Natural killer cell treated with Interleukin-12 subunit alpha and Interleukin-12 subunit beta and Interleukin-15 and Interleukin-18, amount 100 ng/mL, for 72 hours (primary cell): ENCODE measurements at regions not wholly inside any gene's neighbourhood (a gene's known extent, or its start where the extent isn't known, plus 50 kb on each side); places are given as distances from the start of the nearest gene placed in this dataset.

Source experiments
- ATAC-seq, 2 donors: fragments of 150-1000 bp; cut with Tn5 transposase in 1 of 2; sonication (Bioruptor Pico), chemical (Tn5 transposase) in 1 of 2; 2 replicates each; pipeline ENCODE4 v1.10.0; 2021
- DNase-seq: peaks from one replicate; pipeline ENCODE4 v3.0.0; 2022; ENCODE audit warnings: low spot score
- H3K27ac Mint-ChIP-seq, 2 donors: 1 replicate in 1 of 2; 2 replicates in 1 of 2; pipeline ENCODE4 v1.8.0; 2022; ENCODE audit warnings: mixed read lengths in 2 of 2, mild to moderate bottlenecking in 1 of 2, moderate library complexity in 1 of 2
- H3K27me3 Mint-ChIP-seq, 2 donors: 1 replicate in 1 of 2; 2 replicates in 1 of 2; pipeline ENCODE4 v1.8.0; 2022; ENCODE audit warnings: mixed read lengths in 2 of 2
- H3K36me3 Mint-ChIP-seq: one replicate; pipeline ENCODE4 v1.8.0; 2022; ENCODE audit warnings: mixed read lengths
- H3K4me1 Mint-ChIP-seq, 2 donors: 1 replicate in 1 of 2; 2 replicates in 1 of 2; pipeline ENCODE4 v1.8.0; 2022; ENCODE audit warnings: low read depth in 2 of 2, mixed read lengths in 2 of 2, mild to moderate bottlenecking in 1 of 2
- H3K4me3 Mint-ChIP-seq: one replicate; pipeline ENCODE4 v1.8.0; 2022; ENCODE audit warnings: mixed read lengths
- H3K9me3 Mint-ChIP-seq: 2 replicates; pipeline ENCODE4 v1.8.0; 2022; ENCODE audit warnings: mixed read lengths

DNA sequence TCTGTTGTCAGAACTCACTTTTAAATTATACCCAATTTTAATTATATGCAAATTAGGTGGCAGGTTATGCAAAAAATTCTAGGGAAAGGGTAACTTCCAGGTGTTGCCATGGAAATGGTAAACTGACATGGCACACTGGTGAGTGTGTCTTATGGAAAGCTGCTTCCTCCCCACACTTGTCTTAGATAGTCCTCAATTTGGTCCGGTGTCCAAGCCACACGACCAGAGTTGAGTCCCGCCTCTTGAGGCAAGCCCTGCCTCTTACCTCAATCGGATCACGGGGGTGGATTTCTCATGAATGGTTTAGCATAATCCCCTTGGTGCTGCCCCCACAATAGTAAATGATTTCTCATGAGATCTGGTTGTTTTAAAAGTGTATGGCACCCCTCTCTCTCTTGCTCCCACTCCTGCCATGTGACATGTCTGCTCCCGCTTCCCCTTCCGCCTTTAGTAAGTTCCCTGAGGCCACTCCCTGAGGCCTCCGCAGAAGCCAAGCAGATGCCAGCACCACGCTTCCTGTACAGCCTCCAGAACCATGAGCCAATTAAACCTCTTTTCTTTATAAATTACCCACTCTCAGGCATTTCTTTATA is 74.9 kb downstream of the MATN1 start:
- no peak for DNase-seq
- H3K9me3 Mint-ChIP-seq: no peaks in the 10 kb centered on the region
- no peak overlapping the region for H3K27ac Mint-ChIP-seq
- no peak overlapping the region for H3K4me3 Mint-ChIP-seq
- ATAC-seq: no peak
- H3K36me3 Mint-ChIP-seq: no peaks in the 10 kb centered on the region
- no peaks in the 10 kb centered on the region for H3K4me1 Mint-ChIP-seq
- peaks cover 34 to 48% of the 10 kb centered on the region in 2 donors for H3K27me3 Mint-ChIP-seq

DNA sequence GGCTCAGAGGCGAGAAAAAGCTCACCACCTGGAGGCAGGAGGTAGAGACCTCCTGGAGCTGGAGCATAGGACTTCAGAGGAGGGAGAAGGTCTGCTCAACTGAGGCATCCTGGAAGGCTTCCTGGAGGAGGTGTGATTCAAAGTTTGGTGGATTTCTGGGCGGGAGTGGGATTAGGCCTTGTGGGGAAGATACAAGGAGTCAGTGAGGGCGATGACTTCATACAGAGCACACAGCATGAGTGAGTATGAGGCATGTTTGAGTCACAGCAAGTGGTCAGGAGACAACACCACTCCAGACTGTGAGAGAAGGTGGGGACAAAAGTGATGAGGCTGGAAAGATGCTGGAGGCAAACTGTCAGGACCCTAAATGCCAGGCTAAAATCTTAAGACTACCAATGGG is 77.6 kb downstream of the MATN1 start:
- Mint-ChIP-seq H3K4me1 (no peaks in the 10 kb centered on the region), H3K27ac (no peak overlapping the region), H3K9me3 (no peaks in the 10 kb centered on the region), H3K4me3 (no peak overlapping the region), H3K36me3 (no peaks in the 10 kb centered on the region), H3K27me3 (peaks cover 36 to 49% of the 10 kb centered on the region in 2 donors)
- DNase-seq (no peak), ATAC-seq (no peak)

DNA sequence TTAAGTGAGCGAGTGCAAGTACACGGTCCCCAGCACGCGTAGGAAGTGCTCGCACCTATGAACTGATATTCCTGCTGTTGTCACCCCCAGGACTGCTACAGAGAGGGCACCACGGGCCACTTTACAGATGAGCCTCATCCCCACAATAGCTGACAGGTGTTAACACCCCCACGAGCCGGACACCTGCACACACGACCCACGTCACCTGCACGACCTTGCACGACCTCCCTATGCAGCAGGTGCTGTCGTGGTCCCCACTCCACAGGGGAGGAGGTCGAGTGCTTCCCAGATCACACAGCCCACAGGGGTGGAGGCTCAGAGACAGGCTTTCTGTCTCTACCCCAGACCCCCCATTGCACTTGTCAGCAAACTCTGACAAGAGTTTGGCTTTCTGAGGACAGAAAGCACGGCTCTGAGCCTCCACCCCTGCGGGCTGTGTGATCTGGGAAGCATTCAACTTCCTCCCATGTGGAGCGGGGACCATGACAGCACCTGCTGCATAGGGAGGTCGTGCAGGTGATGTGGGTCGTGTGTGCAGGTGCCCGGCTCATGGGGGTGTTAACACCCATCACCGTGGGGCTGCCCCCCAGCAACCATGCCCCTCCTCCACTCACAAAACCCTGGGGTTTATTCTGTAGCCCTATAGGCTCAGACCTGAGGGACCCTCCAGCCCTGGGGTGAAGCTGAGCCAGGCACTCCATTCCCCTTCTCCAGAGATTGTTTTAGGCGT is 80.8 kb downstream of the MATN1 start:
- H3K27ac Mint-ChIP-seq: no peak overlapping the region
- no peaks in the 10 kb centered on the region for H3K36me3 Mint-ChIP-seq
- H3K4me1 Mint-ChIP-seq: no peaks in the 10 kb centered on the region
- peaks cover 20 to 25% of the 10 kb centered on the region in 2 donors for H3K27me3 Mint-ChIP-seq
- no peaks in the 10 kb centered on the region for H3K9me3 Mint-ChIP-seq
- ATAC-seq (no peak), DNase-seq (no peak)
- H3K4me3 Mint-ChIP-seq: no peak overlapping the region

DNA sequence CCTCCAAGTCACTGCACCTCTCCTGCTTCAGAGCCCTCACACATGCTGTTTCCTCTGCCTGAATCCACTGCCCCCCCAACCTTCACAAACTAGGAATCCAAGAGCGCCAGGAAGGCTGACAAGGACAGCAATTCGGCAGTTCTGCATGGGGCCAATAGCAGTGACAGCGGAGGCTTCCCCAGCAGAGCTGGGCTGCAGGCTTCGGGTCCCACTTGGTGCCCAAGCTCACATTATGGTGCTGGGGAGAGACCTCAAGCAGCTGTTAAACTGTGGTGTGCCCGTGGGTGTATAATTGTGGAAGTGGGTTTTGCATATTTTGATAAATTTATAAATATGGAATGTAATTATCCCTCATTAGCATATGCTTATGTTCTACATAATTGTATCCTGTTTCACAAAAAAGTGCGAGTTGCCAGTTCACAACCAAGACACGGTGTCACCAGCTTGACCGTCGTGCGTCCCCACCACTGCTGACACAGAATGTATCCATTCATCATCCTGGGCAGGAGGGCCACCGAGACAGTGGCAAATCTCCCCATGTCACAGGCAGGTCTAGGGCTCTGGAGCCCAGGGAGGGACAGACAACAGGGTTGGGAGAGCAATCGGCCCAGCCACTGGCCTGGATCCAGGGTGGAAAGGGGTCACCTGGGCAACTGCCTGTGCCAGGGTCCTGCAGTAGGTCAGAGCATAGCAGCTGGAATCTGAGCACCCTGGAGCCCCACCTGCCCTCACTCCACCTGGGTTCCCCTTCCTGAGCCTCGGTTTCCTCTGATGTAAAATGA is 81.6 kb downstream of the MATN1 start:
- Mint-ChIP-seq H3K27ac (no peak overlapping the region), H3K36me3 (no peaks in the 10 kb centered on the region), H3K27me3 (peaks cover 20 to 25% of the 10 kb centered on the region in 2 donors), H3K4me3 (no peak overlapping the region), H3K4me1 (no peaks in the 10 kb centered on the region), H3K9me3 (no peaks in the 10 kb centered on the region)
- no peak for DNase-seq
- no peak for ATAC-seq

DNA sequence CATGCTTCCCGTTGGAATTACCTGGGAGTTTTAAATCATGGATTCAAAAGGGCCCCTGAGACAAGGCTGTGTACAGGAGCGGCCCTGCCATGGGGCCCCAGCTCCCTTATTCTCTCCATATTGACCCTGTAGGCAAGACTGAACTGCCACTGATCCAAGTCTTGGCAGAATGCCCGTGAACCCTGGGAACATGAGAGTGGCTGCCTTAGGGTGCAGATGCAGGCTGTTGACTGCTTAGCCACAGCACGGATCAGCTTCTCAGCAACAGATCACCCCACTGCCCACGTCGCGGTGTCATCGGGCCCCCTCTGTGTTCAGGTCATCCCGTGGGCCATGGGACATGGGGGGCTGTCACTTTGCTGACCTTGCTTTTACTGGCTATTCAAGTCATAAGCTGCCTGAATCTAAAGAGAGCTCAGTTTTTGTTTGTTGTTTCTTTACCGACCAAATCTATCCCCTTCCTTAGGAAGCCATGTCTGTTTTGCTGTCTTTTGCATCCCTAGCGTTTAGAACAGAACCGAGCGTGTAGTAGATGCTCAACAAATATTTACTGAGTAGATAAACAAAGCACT is 83.4 kb downstream of the MATN1 start:
- Mint-ChIP-seq H3K27me3 (peaks cover 9 to 12% of the 10 kb centered on the region in 2 donors), H3K27ac (no peak overlapping the region), H3K4me1 (no peaks in the 10 kb centered on the region), H3K4me3 (no peak overlapping the region), H3K9me3 (no peaks in the 10 kb centered on the region), H3K36me3 (no peaks in the 10 kb centered on the region)
- DNase-seq (no peak), ATAC-seq (no peak)

DNA sequence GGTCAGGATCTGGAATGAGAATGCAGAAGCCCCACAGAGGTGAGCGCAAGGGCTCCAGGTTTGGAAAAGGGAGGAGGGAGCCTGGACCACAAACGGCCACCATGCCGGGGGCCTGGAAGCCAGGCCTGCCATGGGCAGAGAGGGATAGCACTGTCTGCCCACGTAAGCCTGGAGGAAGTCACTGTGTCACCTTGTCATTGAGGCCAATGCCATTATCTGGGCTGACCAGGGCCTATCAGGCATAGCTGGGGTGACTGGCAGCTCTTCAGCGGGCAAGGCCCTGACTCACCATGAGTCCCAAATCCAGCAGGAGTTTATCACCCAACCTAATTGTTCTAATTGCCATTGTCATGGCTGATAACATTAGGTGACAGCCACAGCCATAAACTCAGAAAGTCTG is 84.6 kb downstream of the MATN1 start:
- Mint-ChIP-seq H3K27ac (no peak overlapping the region), H3K4me3 (no peak overlapping the region), H3K4me1 (no peaks in the 10 kb centered on the region), H3K27me3 (peaks cover 5 to 6% of the 10 kb centered on the region in 2 donors), H3K36me3 (no peaks in the 10 kb centered on the region), H3K9me3 (no peaks in the 10 kb centered on the region)
- ATAC-seq (no peak), DNase-seq (no peak)

DNA sequence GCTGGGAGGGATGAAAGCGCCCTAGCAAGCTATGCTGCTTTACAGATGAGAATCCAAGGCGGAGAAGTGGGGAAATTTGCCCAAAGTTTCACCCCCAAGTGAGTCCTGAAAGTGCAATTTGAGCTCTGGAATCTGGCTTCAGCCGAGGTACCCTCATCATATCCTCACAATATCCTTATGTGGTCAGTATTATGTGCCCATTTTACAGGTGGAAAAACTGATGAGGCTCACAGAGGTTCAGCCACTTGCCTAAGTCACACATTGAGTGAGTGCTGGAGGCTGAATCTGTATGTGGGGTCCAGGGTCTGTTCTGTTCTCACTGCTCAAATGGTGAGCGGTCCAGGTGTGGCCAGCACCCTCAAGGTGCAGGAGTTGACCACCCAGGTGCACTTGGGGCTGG is 85.3 kb downstream of the MATN1 start:
- H3K9me3 Mint-ChIP-seq: no peaks in the 10 kb centered on the region
- no peak overlapping the region for H3K4me3 Mint-ChIP-seq
- peaks cover 2 to 4% of the 10 kb centered on the region in 2 donors for H3K27me3 Mint-ChIP-seq
- H3K27ac Mint-ChIP-seq: no peak overlapping the region
- no peak for DNase-seq
- no peaks in the 10 kb centered on the region for H3K4me1 Mint-ChIP-seq
- H3K36me3 Mint-ChIP-seq: no peaks in the 10 kb centered on the region
- ATAC-seq: no peak

DNA sequence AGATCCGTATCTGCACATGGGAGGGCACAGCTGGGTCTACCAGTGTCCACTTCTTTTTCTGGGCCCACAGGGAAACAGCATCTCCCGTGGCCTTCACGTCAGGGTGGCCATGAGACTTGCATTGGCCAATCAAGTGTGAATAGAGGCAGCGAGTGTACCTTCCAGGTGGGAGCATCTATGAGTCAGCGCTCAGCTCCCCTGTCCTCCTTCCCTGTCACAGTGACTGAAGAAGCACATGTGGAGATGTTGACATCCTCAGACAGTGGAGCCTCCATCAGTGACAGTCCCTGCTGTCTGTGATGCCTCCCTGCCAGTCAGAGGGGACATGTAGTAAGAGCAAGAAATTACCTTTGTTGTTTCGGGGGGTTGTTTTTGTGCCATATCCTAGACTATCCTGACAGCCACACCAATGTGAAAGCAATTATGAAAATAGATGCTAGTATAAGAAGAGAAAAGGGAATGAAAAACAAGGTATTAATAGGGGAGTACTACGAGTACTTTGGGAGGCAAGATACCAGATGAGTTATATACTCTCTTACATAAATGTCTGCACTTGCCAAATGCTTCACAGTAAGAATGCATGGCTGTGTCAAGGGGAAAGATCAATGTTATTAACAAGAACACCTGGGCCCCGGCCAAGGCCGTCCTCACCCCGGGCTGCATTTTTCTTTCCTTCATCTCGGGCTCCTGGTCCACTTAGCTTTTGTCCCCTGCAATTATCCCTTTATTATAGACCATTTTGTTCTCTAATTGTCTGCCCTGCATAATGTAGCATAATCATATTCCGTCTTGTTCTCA is 86.0 kb downstream of the MATN1 start:
- no peak overlapping the region for H3K4me3 Mint-ChIP-seq
- no peaks in the 10 kb centered on the region for H3K36me3 Mint-ChIP-seq
- no peaks in the 10 kb centered on the region for H3K9me3 Mint-ChIP-seq
- H3K27me3 Mint-ChIP-seq: peaks cover 3 to 8% of the 10 kb centered on the region in 2 donors
- ATAC-seq (no peak), DNase-seq (no peak)
- H3K27ac Mint-ChIP-seq: no peak overlapping the region
- no peaks in the 10 kb centered on the region for H3K4me1 Mint-ChIP-seq

DNA sequence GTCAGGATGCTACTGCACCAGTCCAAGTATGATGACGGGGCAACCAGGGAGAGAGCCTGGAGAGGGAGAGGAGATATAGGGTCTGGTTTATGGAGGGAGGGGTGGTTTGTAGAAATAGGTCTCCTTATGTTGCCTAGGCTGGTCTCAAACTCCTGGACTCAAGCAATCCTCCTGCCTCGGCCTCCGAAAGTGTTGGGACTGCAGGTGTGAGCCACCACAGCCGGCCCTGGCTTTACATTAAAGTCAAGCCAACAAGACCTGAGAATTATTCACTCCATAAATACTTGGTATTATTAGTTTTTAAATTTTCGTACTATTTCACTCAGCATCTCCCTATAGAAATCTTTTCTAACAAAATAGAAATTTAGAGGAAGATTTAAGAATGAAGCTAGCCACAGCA is 86.8 kb downstream of the MATN1 start:
- no peak for ATAC-seq

DNA sequence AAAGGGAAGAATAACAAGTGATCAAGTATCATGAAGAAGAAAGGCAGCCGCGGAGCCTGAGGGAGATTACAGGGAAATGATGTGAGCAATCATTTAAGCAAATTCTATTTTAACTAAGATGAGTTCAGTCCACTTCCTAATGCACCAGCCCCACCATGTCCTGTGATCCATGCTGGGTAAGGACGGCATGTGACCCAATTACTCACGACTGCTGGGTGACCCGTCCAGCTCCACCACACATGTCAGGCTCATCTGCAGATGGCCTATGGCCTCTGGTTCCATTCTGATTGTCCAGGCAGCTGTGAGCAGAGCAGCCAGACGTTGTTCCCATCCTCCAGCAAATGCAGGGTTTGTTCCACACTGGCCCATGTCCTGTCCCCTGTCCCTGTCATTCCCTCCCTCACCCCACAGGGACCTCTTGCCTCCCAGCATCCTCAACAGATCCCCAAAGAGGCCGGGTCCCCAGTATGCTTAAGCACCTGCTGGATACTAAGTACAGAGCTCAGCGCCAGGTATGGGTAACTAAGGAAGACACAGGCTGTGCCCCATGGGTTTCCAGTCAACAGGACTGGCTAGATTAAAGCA is 87.9 kb downstream of the MATN1 start:
- DNase-seq (no peak), ATAC-seq (no peak)
- Mint-ChIP-seq H3K27me3 (peaks cover 2 to 8% of the 10 kb centered on the region in 2 donors), H3K9me3 (no peaks in the 10 kb centered on the region), H3K27ac (no peak overlapping the region), H3K36me3 (no peaks in the 10 kb centered on the region), H3K4me1 (no peaks in the 10 kb centered on the region), H3K4me3 (no peak overlapping the region)

More for the DNA sequence above, 86.8 kb downstream of the MATN1 start:
- Mint-ChIP-seq H3K4me3 (no peak overlapping the region), H3K27me3 (peaks cover 2 to 8% of the 10 kb centered on the region in 2 donors), H3K9me3 (no peaks in the 10 kb centered on the region), H3K27ac (no peak overlapping the region), H3K4me1 (no peaks in the 10 kb centered on the region), H3K36me3 (no peaks in the 10 kb centered on the region)
- DNase-seq: no peak

DNA sequence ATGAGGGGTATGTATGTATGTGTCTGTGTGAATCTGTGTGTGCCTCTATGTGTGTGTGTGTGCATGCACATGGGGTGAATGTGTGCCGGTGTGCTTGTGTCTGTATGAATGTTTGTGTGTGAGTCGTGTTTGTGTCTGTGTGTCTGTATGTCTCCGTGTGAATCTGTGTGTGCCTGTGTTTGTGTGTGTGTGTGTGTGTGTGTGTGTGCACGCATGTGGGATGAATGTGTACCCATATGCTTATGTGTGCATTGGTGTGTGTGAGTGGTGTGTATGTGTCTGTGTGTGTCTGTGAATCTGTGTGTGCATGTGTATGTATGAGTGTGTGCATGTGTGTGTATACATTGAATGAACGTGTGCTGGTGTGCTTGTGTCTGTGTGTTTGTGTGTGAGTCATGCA is 88.9 kb downstream of the MATN1 start:
- Mint-ChIP-seq H3K9me3 (no peaks in the 10 kb centered on the region), H3K36me3 (no peaks in the 10 kb centered on the region), H3K27ac (no peak overlapping the region), H3K4me1 (no peaks in the 10 kb centered on the region), H3K4me3 (no peak overlapping the region), H3K27me3 (peaks cover 2 to 8% of the 10 kb centered on the region in 2 donors)
- DNase-seq (no peak), ATAC-seq (no peak)

DNA sequence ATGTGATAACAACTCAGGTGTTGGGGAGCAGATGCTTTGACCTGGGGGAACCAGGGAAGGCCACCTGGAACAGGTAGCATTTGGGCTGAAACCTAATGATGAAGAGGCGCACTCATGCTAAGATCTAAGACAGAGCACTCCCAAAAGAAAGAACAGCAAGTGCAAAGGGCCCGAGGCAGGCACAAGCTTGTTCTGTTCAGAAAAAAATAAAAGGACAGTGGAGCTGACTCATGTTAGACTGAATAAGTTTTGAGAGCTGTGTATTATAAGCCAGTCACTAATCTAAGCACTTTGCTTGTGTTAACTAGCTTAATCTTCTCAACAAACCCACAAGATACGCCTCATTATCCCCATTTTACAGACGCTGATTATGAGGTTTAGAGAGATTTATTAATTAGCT is 90.1 kb downstream of the MATN1 start:
- no peak for ATAC-seq
- no peak overlapping the region for H3K27ac Mint-ChIP-seq

DNA sequence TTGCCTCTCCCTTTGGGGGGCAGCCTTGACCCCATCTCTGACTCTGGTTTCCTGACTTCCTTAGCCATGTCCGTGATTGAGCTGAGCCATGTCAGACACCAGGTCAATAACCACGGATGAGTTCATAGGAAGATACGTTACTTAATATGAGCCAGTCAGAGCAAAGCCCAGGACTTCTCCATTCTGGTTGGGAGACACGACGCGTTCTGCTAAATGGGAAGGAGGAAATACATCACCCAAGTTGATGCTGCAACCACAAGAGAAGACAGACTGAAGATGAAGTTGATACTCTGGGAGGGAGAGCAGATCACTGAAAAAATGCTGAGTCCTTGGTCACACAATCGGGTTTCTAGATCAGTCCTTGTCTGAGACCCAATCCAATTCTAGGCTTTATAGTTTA is 90.9 kb downstream of the MATN1 start:
- no peak for DNase-seq
- no peak overlapping the region for H3K4me3 Mint-ChIP-seq
- peaks cover 10 to 21% of the 10 kb centered on the region in 2 donors for H3K27me3 Mint-ChIP-seq
- ATAC-seq: no peak
- no peak overlapping the region for H3K27ac Mint-ChIP-seq
- no peaks in the 10 kb centered on the region for H3K4me1 Mint-ChIP-seq
- H3K36me3 Mint-ChIP-seq: no peaks in the 10 kb centered on the region
- H3K9me3 Mint-ChIP-seq: no peaks in the 10 kb centered on the region

More for the DNA sequence above, 90.1 kb downstream of the MATN1 start:
- Mint-ChIP-seq H3K4me1 (no peaks in the 10 kb centered on the region), H3K4me3 (no peak overlapping the region), H3K9me3 (no peaks in the 10 kb centered on the region), H3K27me3 (peaks cover 7 to 18% of the 10 kb centered on the region in 2 donors), H3K36me3 (no peaks in the 10 kb centered on the region)
- no peak for DNase-seq
